Endothelial cell of umbilical vein (primary cell): ENCODE measurements at regions not wholly inside any gene's neighbourhood (a gene's known extent, or its start where the extent isn't known, plus 50 kb on each side); places are given as distances from the start of the nearest gene placed in this dataset.

Source experiments
- BruUV-seq: library from RNA; stranded (reverse); fragments of 400-500 nt; replicated peaks from 2 replicates; lab custom pipeline; 2021; lab: Mats Ljungman, UMichigan
- CTCF ChIA-PET: fragments of 300-600, 350-600 bp; sonication (Branson Sonifier 250); formaldehyde crosslinking; loops from one replicate; lab custom pipeline; 2021; ENCODE audit warnings: antibody characterized with exemption, inconsistent platforms; lab: Charles Lee
- POLR2A ChIA-PET: fragments of 300-600, 350-600 bp; sonication (Branson Sonifier 250); formaldehyde crosslinking; loops from one replicate; lab custom pipeline; 2021; ENCODE audit warnings: antibody characterized with exemption, inconsistent platforms; lab: Charles Lee
- DNase-seq: peaks from one replicate; pipeline ENCODE4 v3.0.0-alpha.2; 2011; ENCODE audit warnings: low read depth, low spot score
- FAIRE-seq: peaks from 2 replicates; lab custom pipeline; 2011; peaks lifted over from hg19 to GRCh38; lab: Jason Lieb, UNC
- H2AFZ ChIP-seq: 2 replicates; pipeline ENCODE4 v1.6.0; 2012; ENCODE audit warnings: low read depth, low read length, control low read depth, inconsistent platforms
- H3K27ac ChIP-seq: 2 replicates; pipeline ENCODE4 v1.5.1; 2011; ENCODE audit warnings: low read depth, mild to moderate bottlenecking, control low read depth, low read length, moderate library complexity; ENCODE audit not compliant: insufficient read depth
- H3K27me3 ChIP-seq, 2 experiments: 2 replicates each; pipeline versions ENCODE4 v1.6.0 to v1.6.1; 2011; ENCODE audit warnings: low read length in 2 of 2, mixed read lengths in 1 of 2; ENCODE audit not compliant: control insufficient read depth in 2 of 2, insufficient read depth in 2 of 2
- H3K36me3 ChIP-seq, 2 experiments: 2 replicates in 1 of 2; 3 replicates in 1 of 2; pipeline ENCODE4 v1.5.1; 2011; ENCODE audit warnings: low read length in 2 of 2, mild to moderate bottlenecking in 1 of 2, moderate library complexity in 1 of 2; ENCODE audit not compliant: control insufficient read depth in 2 of 2, insufficient read depth in 2 of 2; ENCODE audit errors: extremely low read depth in 1 of 2
- H3K4me1 ChIP-seq: 3 replicates; pipeline ENCODE4 v1.5.1; 2011; ENCODE audit warnings: mild to moderate bottlenecking, low read length; ENCODE audit not compliant: control insufficient read depth, insufficient read depth; ENCODE audit errors: extremely low read depth
- H3K4me2 ChIP-seq: 2 replicates; pipeline ENCODE4 v1.6.1; 2011; ENCODE audit warnings: low read length, control low read depth, mixed read lengths; ENCODE audit not compliant: insufficient read depth
- H3K4me3 ChIP-seq, 3 experiments: fragments of 200-600 bp in 1 of 3; sonication (generic), shearing (Covaris generic) in 1 of 3; replicated peaks in 1 of 3; 2 replicates each; pipeline ENCODE4 v1.5.1; 2011 to 2016; ENCODE audit warnings: control low read depth in 3 of 3, low read length in 3 of 3, mild to moderate bottlenecking in 2 of 3, inconsistent platforms in 1 of 3, low read depth in 1 of 3, moderate library complexity in 1 of 3; ENCODE audit not compliant: insufficient read depth in 1 of 3
- H3K79me2 ChIP-seq: 2 replicates; pipeline ENCODE4 v1.6.0; 2012; ENCODE audit warnings: low read length, inconsistent platforms; ENCODE audit not compliant: control insufficient read depth, insufficient read depth
- H3K9ac ChIP-seq: replicated peaks from 2 replicates; pipeline ENCODE3; 2011; ENCODE audit warnings: low read length, control low read depth; ENCODE audit not compliant: insufficient read depth; ENCODE audit errors: extremely low read depth
- H3K9me1 ChIP-seq: replicated peaks from 3 replicates; pipeline ENCODE4 v1.6.0; 2011; ENCODE audit warnings: mild to moderate bottlenecking, low read length; ENCODE audit not compliant: control insufficient read depth, insufficient read depth; ENCODE audit errors: extremely low read depth
- H3K9me3 ChIP-seq: replicated peaks from 2 replicates; pipeline ENCODE4 v1.5.1; 2012; ENCODE audit warnings: low read length, inconsistent platforms; ENCODE audit not compliant: control insufficient read depth, insufficient read depth
- H4K20me1 ChIP-seq: replicated peaks from 2 replicates; pipeline ENCODE3; 2011; ENCODE audit warnings: mild to moderate bottlenecking, low read length; ENCODE audit not compliant: control insufficient read depth, insufficient read depth; ENCODE audit errors: extremely low read depth
- CTCF ChIP-seq, 2 donors: IDR thresholded peaks; 1 replicate in 1 of 2; 2 replicates in 1 of 2; pipeline ENCODE4 v1.5.1; 2011; ENCODE audit warnings: low read length in 2 of 2, mild to moderate bottlenecking in 2 of 2, moderate library complexity in 2 of 2, control low read depth in 1 of 2, inconsistent platforms in 1 of 2, low read depth in 1 of 2; ENCODE audit not compliant: insufficient read depth in 1 of 2; ENCODE audit errors: extremely low read depth in 1 of 2
- EZH2 ChIP-seq: IDR thresholded peaks from 2 replicates; pipeline ENCODE4 v1.6.1; 2012; ENCODE audit warnings: borderline replicate concordance, low read depth, mild to moderate bottlenecking, moderate library complexity, low read length, inconsistent platforms; ENCODE audit not compliant: severe bottlenecking
- FOS ChIP-seq: IDR thresholded peaks from 2 replicates; pipeline ENCODE4 v1.6.1; 2011; ENCODE audit warnings: mild to moderate bottlenecking, low read length, moderate library complexity, borderline replicate concordance; ENCODE audit not compliant: insufficient read depth
- GATA2 ChIP-seq: IDR thresholded peaks from 2 replicates; pipeline ENCODE4 v1.7.0; 2011; ENCODE audit warnings: low read depth, mild to moderate bottlenecking, moderate library complexity, mixed read lengths, low read length; ENCODE audit not compliant: insufficient read length, insufficient read depth
- JUN ChIP-seq: IDR thresholded peaks from 2 replicates; pipeline ENCODE4 v1.6.1; 2011; ENCODE audit warnings: borderline replicate concordance, low read depth; ENCODE audit not compliant: insufficient read length, insufficient read depth
- MAX ChIP-seq: IDR thresholded peaks from 2 replicates; pipeline ENCODE4 v1.6.1; 2011; ENCODE audit not compliant: insufficient read depth, insufficient read length
- MYC ChIP-seq: IDR thresholded peaks from one replicate; pipeline ENCODE4 v1.6.1; 2011; ENCODE audit warnings: mild to moderate bottlenecking, low read depth, low read length
- POLR2A ChIP-seq: IDR thresholded peaks from 2 replicates; pipeline ENCODE4 v1.6.1; 2012; ENCODE audit warnings: low read depth, mild to moderate bottlenecking, control low read depth, low read length
- POLR2AphosphoS5 ChIP-seq: IDR thresholded peaks from 2 replicates; pipeline ENCODE4 v1.6.1; 2012; ENCODE audit warnings: low read depth, mild to moderate bottlenecking, control low read depth, low read length, moderate library complexity; ENCODE audit not compliant: insufficient read depth
- dilution Hi-C: fragments of 300-500 bp; cut with MboI; formaldehyde crosslinking; loops from one replicate; pipeline ENCODE4 v1.15.0; 2019; ENCODE audit warnings: low sequenced_read_pairs; ENCODE audit not compliant: extremely low pct_ligation_motif_present
- intact Hi-C: fragments of 100-400 bp; cut with micrococcal nuclease; formaldehyde crosslinking; loops from one replicate; pipeline ENCODE4 v1.10.0; 2022

GRCh38 chr13:67296511-67296910, 66.4 kb upstream of the PCDH9 start:
- Histone ChIP-seq H3K9ac (no peak overlapping the region), H3K9me1 (no peaks in the 10 kb centered on the region), H3K4me2 (no peak overlapping the region), H3K4me3 (no peak overlapping the region), H3K4me1 (no peaks in the 10 kb centered on the region), H3K9me3 (no peaks in the 10 kb centered on the region), H3K36me3 (no peaks in the 10 kb centered on the region), H3K79me2 (no peaks in the 10 kb centered on the region), H3K27ac (no peak overlapping the region), H3K27me3 (no peaks in the 10 kb centered on the region), H4K20me1 (no peaks in the 10 kb centered on the region), H2AFZ (no peak overlapping the region)
- TF ChIP-seq MAX (no peak), POLR2A (no peak), JUN (no peak), MYC (no peak), POLR2AphosphoS5 (no peak), GATA2 (no peak), CTCF (IDR thresholded peaks at IDR 0.05; ENCODE audit: extremely low read depth in 1 of 2, insufficient read depth in 1 of 2, low read depth in 1 of 2, low read length in 2 of 2) (no peak), FOS (no peak), EZH2 (no peak)
- FAIRE-seq = no peak
- intact Hi-C loops = no loop called here
- ChIA-PET CTCF (no interaction called here), POLR2A (no interaction called here)
- dilution Hi-C loops = no loop called here
- BruUV-seq = no TSS peak
- DNase-seq = no peak
